ENCODE measurements at regions not wholly inside any gene's neighbourhood (a gene's known extent, or its start where the extent isn't known, plus 50 kb on each side); places are given as distances from the start of the nearest gene placed in this dataset.

GRCh38 chr2:18332477-18332876 is 228.0 kb downstream of the RDH14 start:
- H3K9me3 ChIP-seq (ENCODE audit: control extremely low read depth in 1 of 5, control insufficient read depth in 4 of 5, insufficient read depth in 2 of 5, low read depth in 1 of 5, low read length in 4 of 5): peaks cover 0 to 2% (median 0%) of the 10 kb centered on the region in 5 experiments
- H3K4me3 ChIP-seq (ENCODE audit: control insufficient read depth in 1 of 7, extremely low read depth in 1 of 7, insufficient read depth in 4 of 7, low read depth in 2 of 7, low read length in 6 of 7): no peak overlapping the region
- ChIA-PET CTCF (no interaction called here), POLR2A (no interaction called here)
- no peak overlapping the region for H3K27ac ChIP-seq (ENCODE audit: insufficient read depth in 1 of 2, low read depth in 1 of 2, low read length in 2 of 2, poor library complexity in 1 of 2, severe bottlenecking in 2 of 2)
- no peaks in the 10 kb centered on the region for H3K4me1 ChIP-seq (ENCODE audit: control extremely low read depth in 1 of 4, control insufficient read depth in 4 of 4, insufficient read depth in 4 of 4, low read length in 3 of 4)
- H3K27me3 ChIP-seq (replicated peaks in 2 of 5; ENCODE audit: control insufficient read depth in 4 of 5, insufficient read depth in 5 of 5, low read length in 4 of 5): no peaks in the 10 kb centered on the region
- DNase-seq: no peak
- WGBS (ENCODE audit: insufficient coverage): 100% methylated on average over 4 of the region's 6 CpGs
- no peaks in the 10 kb centered on the region for H3K36me3 ChIP-seq (ENCODE audit: control insufficient read depth in 4 of 4, insufficient read depth in 4 of 4, low read length in 3 of 4)

- no peaks in the 10 kb centered on the region for H3K9me3 ChIP-seq (ENCODE audit: control extremely low read depth in 1 of 5, control insufficient read depth in 4 of 5, insufficient read depth in 2 of 5, low read depth in 1 of 5, low read length in 4 of 5)
- CTCF ChIA-PET: no interaction called here
- H3K36me3 ChIP-seq (ENCODE audit: control insufficient read depth in 4 of 4, insufficient read depth in 4 of 4, low read length in 3 of 4): no peaks in the 10 kb centered on the region
- WGBS (ENCODE audit: insufficient coverage): 90% methylated on average over 2 of the region's 5 CpGs
- H3K27me3 ChIP-seq (replicated peaks in 2 of 5; ENCODE audit: control insufficient read depth in 4 of 5, insufficient read depth in 5 of 5, low read length in 4 of 5): peaks cover 0 to 2% (median 0%) of the 10 kb centered on the region in 5 experiments
- H3K4me3 ChIP-seq (ENCODE audit: control insufficient read depth in 1 of 7, extremely low read depth in 1 of 7, insufficient read depth in 4 of 7, low read depth in 2 of 7, low read length in 6 of 7): no peak overlapping the region
- no peak overlapping the region for H3K27ac ChIP-seq (ENCODE audit: insufficient read depth in 1 of 2, low read depth in 1 of 2, low read length in 2 of 2, poor library complexity in 1 of 2, severe bottlenecking in 2 of 2)
- H3K4me1 ChIP-seq (ENCODE audit: control extremely low read depth in 1 of 4, control insufficient read depth in 4 of 4, insufficient read depth in 4 of 4, low read length in 3 of 4): peaks cover 0 to 11% (median 0%) of the 10 kb centered on the region in 4 experiments
- no peak for DNase-seq
- POLR2A ChIA-PET: no interaction called here
These were observed 235.3 kb downstream of the RDH14 start for GRCh38 chr2:18325118-18325517.

- Histone ChIP-seq H3K4me3 (ENCODE audit: control insufficient read depth in 1 of 7, extremely low read depth in 1 of 7, insufficient read depth in 4 of 7, low read depth in 2 of 7, low read length in 6 of 7) (no peak overlapping the region), H3K36me3 (ENCODE audit: control insufficient read depth in 4 of 4, insufficient read depth in 4 of 4, low read length in 3 of 4) (no peaks in the 10 kb centered on the region), H3K4me1 (ENCODE audit: control extremely low read depth in 1 of 4, control insufficient read depth in 4 of 4, insufficient read depth in 4 of 4, low read length in 3 of 4) (peaks cover 0 to 11% (median 0%) of the 10 kb centered on the region in 4 experiments), H3K27ac (ENCODE audit: insufficient read depth in 1 of 2, low read depth in 1 of 2, low read length in 2 of 2, poor library complexity in 1 of 2, severe bottlenecking in 2 of 2) (no peak overlapping the region), H3K9me3 (ENCODE audit: control extremely low read depth in 1 of 5, control insufficient read depth in 4 of 5, insufficient read depth in 2 of 5, low read depth in 1 of 5, low read length in 4 of 5) (no peaks in the 10 kb centered on the region), H3K27me3 (replicated peaks in 2 of 5; ENCODE audit: control insufficient read depth in 4 of 5, insufficient read depth in 5 of 5, low read length in 4 of 5) (peaks cover 0 to 5% (median 0%) of the 10 kb centered on the region in 5 experiments)
- DNase-seq: peak in 2 of 3 donors; percentile 1 to 4
- ChIA-PET CTCF (no interaction called here), POLR2A (no interaction called here)
These were observed 240.5 kb downstream of the RDH14 start for GRCh38 chr2:18319987-18320386.

GRCh38 chr2:18317017-18317416 is 243.4 kb downstream of the RDH14 start:
- POLR2A ChIA-PET: no interaction called here
- CTCF ChIA-PET: no interaction called here
- Histone ChIP-seq H3K4me1 (ENCODE audit: control extremely low read depth in 1 of 4, control insufficient read depth in 4 of 4, insufficient read depth in 4 of 4, low read length in 3 of 4) (no peaks in the 10 kb centered on the region), H3K27me3 (replicated peaks in 2 of 5; ENCODE audit: control insufficient read depth in 4 of 5, insufficient read depth in 5 of 5, low read length in 4 of 5) (peaks cover 0 to 10% (median 3%) of the 10 kb centered on the region in 5 experiments), H3K27ac (ENCODE audit: insufficient read depth in 1 of 2, low read depth in 1 of 2, low read length in 2 of 2, poor library complexity in 1 of 2, severe bottlenecking in 2 of 2) (no peak overlapping the region), H3K36me3 (ENCODE audit: control insufficient read depth in 4 of 4, insufficient read depth in 4 of 4, low read length in 3 of 4) (no peaks in the 10 kb centered on the region), H3K4me3 (ENCODE audit: control insufficient read depth in 1 of 7, extremely low read depth in 1 of 7, insufficient read depth in 4 of 7, low read depth in 2 of 7, low read length in 6 of 7) (no peak overlapping the region), H3K9me3 (ENCODE audit: control extremely low read depth in 1 of 5, control insufficient read depth in 4 of 5, insufficient read depth in 2 of 5, low read depth in 1 of 5, low read length in 4 of 5) (no peaks in the 10 kb centered on the region)
- DNase-seq: no peak
- no CpG with 5 or more reads among the region's 2 CpGs for WGBS (ENCODE audit: insufficient coverage)

- Histone ChIP-seq H3K36me3 (ENCODE audit: control insufficient read depth in 4 of 4, insufficient read depth in 4 of 4, low read length in 3 of 4) (no peaks in the 10 kb centered on the region), H3K4me3 (ENCODE audit: control insufficient read depth in 1 of 7, extremely low read depth in 1 of 7, insufficient read depth in 4 of 7, low read depth in 2 of 7, low read length in 6 of 7) (no peak overlapping the region), H3K9me3 (ENCODE audit: control extremely low read depth in 1 of 5, control insufficient read depth in 4 of 5, insufficient read depth in 2 of 5, low read depth in 1 of 5, low read length in 4 of 5) (peaks cover 0 to 2% (median 0%) of the 10 kb centered on the region in 5 experiments), H3K27me3 (replicated peaks in 2 of 5; ENCODE audit: control insufficient read depth in 4 of 5, insufficient read depth in 5 of 5, low read length in 4 of 5) (peaks cover 0 to 10% (median 3%) of the 10 kb centered on the region in 5 experiments), H3K4me1 (ENCODE audit: control extremely low read depth in 1 of 4, control insufficient read depth in 4 of 4, insufficient read depth in 4 of 4, low read length in 3 of 4) (no peaks in the 10 kb centered on the region), H3K27ac (ENCODE audit: insufficient read depth in 1 of 2, low read depth in 1 of 2, low read length in 2 of 2, poor library complexity in 1 of 2, severe bottlenecking in 2 of 2) (no peak overlapping the region)
- no peak for DNase-seq
- ChIA-PET POLR2A (no interaction called here), CTCF (no interaction called here)
- 100% methylated on average over 1 of the region's 3 CpGs for WGBS (ENCODE audit: insufficient coverage)
These were observed 247.6 kb downstream of the RDH14 start for GRCh38 chr2:18312818-18313217.

GRCh38 chr2:18311420-18312195 is 248.8 kb downstream of the RDH14 start:
- Histone ChIP-seq H3K27me3 (replicated peaks in 2 of 5; ENCODE audit: control insufficient read depth in 4 of 5, insufficient read depth in 5 of 5, low read length in 4 of 5) (peaks cover 0 to 8% (median 3%) of the 10 kb centered on the region in 5 experiments), H3K9me3 (ENCODE audit: control extremely low read depth in 1 of 5, control insufficient read depth in 4 of 5, insufficient read depth in 2 of 5, low read depth in 1 of 5, low read length in 4 of 5) (peaks cover 0 to 2% (median 0%) of the 10 kb centered on the region in 5 experiments), H3K4me3 (ENCODE audit: control insufficient read depth in 1 of 7, extremely low read depth in 1 of 7, insufficient read depth in 4 of 7, low read depth in 2 of 7, low read length in 6 of 7) (no peak overlapping the region), H3K36me3 (ENCODE audit: control insufficient read depth in 4 of 4, insufficient read depth in 4 of 4, low read length in 3 of 4) (no peaks in the 10 kb centered on the region), H3K27ac (ENCODE audit: insufficient read depth in 1 of 2, low read depth in 1 of 2, low read length in 2 of 2, poor library complexity in 1 of 2, severe bottlenecking in 2 of 2) (no peak overlapping the region), H3K4me1 (ENCODE audit: control extremely low read depth in 1 of 4, control insufficient read depth in 4 of 4, insufficient read depth in 4 of 4, low read length in 3 of 4) (no peaks in the 10 kb centered on the region)
- ChIA-PET CTCF (no interaction called here), POLR2A (no interaction called here)
- 91% methylated on average over 4 of the region's 4 CpGs for WGBS (ENCODE audit: insufficient coverage)
- no peak for DNase-seq

- 100% methylated on average over 2 of the region's 4 CpGs for WGBS (ENCODE audit: insufficient coverage)
- no peaks in the 10 kb centered on the region for H3K36me3 ChIP-seq (ENCODE audit: control insufficient read depth in 4 of 4, insufficient read depth in 4 of 4, low read length in 3 of 4)
- H3K4me1 ChIP-seq (ENCODE audit: control extremely low read depth in 1 of 4, control insufficient read depth in 4 of 4, insufficient read depth in 4 of 4, low read length in 3 of 4): no peaks in the 10 kb centered on the region
- peaks cover 0 to 8% (median 3%) of the 10 kb centered on the region in 5 experiments for H3K27me3 ChIP-seq (replicated peaks in 2 of 5; ENCODE audit: control insufficient read depth in 4 of 5, insufficient read depth in 5 of 5, low read length in 4 of 5)
- H3K27ac ChIP-seq (ENCODE audit: insufficient read depth in 1 of 2, low read depth in 1 of 2, low read length in 2 of 2, poor library complexity in 1 of 2, severe bottlenecking in 2 of 2): no peak overlapping the region
- no peak for DNase-seq
- no peak overlapping the region for H3K4me3 ChIP-seq (ENCODE audit: control insufficient read depth in 1 of 7, extremely low read depth in 1 of 7, insufficient read depth in 4 of 7, low read depth in 2 of 7, low read length in 6 of 7)
- ChIA-PET CTCF (no interaction called here), POLR2A (no interaction called here)
- H3K9me3 ChIP-seq (ENCODE audit: control extremely low read depth in 1 of 5, control insufficient read depth in 4 of 5, insufficient read depth in 2 of 5, low read depth in 1 of 5, low read length in 4 of 5): peaks cover 0 to 2% (median 0%) of the 10 kb centered on the region in 5 experiments
These were observed 250.8 kb downstream of the RDH14 start for GRCh38 chr2:18309627-18310026.
